Activated CD8-positive, alpha-beta T cell treated with anti-CD3 and anti-CD28 coated beads, Interleukin-2, amount 10 ng/mL, durations not matched to agents 7 days and 5 days (primary cell): ENCODE measurements at regions not wholly inside any gene's neighbourhood (a gene's known extent, or its start where the extent isn't known, plus 50 kb on each side); places are given as distances from the start of the nearest gene placed in this dataset.

Experiments used
- ATAC-seq: fragments of 150-1000 bp; cut with Tn5 transposase; one replicate; pipeline ENCODE4 v1.10.0; 2021; ENCODE audit warnings: moderate library complexity
- CTCF ChIA-PET: fragments of 350-600 bp; sonication (Branson Sonifier 250); formaldehyde crosslinking; loops from one replicate; lab custom pipeline; 2021; ENCODE audit warnings: antibody characterized with exemption; lab: Charles Lee
- POLR2A ChIA-PET: fragments of 350-600 bp; sonication (Branson Sonifier 250); formaldehyde crosslinking; loops from one replicate; lab custom pipeline; 2021; ENCODE audit warnings: antibody characterized with exemption; lab: Charles Lee
- DNase-seq: peaks from one replicate; pipeline ENCODE4 v3.0.0-alpha.2; 2020
- H3K27ac Mint-ChIP-seq: one replicate; pipeline ENCODE4 v1.8.0; 2021; ENCODE audit warnings: mild to moderate bottlenecking, mixed read lengths
- H3K27me3 Mint-ChIP-seq: one replicate; pipeline ENCODE4 v1.8.0; 2021; ENCODE audit warnings: low read depth, mixed read lengths
- H3K36me3 Mint-ChIP-seq: one replicate; pipeline ENCODE4 v1.8.0; 2021; ENCODE audit warnings: low read depth, mixed read lengths
- H3K4me1 Mint-ChIP-seq: one replicate; pipeline ENCODE4 v1.8.0; 2021; ENCODE audit warnings: low read depth, mixed read lengths
- H3K4me3 Mint-ChIP-seq: one replicate; pipeline ENCODE4 v1.8.0; 2021; ENCODE audit warnings: mild to moderate bottlenecking, mixed read lengths
- H3K9me3 Mint-ChIP-seq: one replicate; pipeline ENCODE4 v1.8.0; 2022; ENCODE audit warnings: mixed read lengths; ENCODE audit not compliant: insufficient read depth

DNA sequence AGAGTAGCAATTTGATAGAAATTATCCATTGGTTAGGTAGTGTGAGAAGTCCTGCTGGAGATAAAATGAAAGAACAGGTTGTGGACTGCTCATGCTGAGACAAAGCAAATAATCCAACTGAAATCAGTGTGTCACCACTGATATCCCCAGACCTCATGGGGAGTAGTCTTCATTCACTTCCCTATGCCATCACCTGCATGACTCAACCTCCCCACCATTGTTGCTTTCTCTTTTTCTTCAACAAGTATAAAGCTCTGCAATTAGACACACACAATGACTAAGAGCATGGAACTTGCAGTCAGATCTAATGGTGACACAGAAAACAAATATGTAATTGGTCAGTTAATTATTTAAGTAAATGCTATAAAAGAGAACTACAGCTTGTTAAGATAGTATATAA, 475.3 kb downstream of the RIT2 start:
- H3K4me1 Mint-ChIP-seq = no peaks in the 10 kb centered on the region
- DNase-seq (no peak), ATAC-seq (no peak)
- H3K4me3 Mint-ChIP-seq = no peak overlapping the region
- H3K27me3 Mint-ChIP-seq = no peaks in the 10 kb centered on the region
- H3K36me3 Mint-ChIP-seq = no peaks in the 10 kb centered on the region
- peaks cover 3% of the 10 kb centered on the region for H3K9me3 Mint-ChIP-seq
- CTCF ChIA-PET = no interaction called here
- POLR2A ChIA-PET = no interaction called here
- H3K27ac Mint-ChIP-seq = no peak overlapping the region

DNA sequence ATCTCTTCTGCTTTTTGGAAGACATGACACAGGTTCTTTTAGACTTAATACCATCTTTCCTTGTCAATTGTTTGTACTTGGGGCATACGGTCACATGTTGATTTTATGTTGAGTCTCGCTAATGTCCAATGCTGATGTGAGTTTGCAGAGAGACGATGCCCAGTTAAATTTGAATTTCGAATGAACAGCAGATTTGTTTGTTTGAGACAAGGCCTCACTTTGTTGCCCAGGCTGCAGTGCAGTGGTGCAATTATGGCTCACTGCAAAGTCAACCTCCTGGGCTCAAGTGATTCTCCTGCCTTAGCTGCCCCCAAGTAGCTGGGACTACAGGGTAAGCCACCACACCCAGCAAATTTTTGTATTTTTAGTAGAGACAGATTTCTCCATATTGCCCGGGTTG, 473.5 kb downstream of the RIT2 start:
- ATAC-seq (no peak), DNase-seq (no peak)
- Mint-ChIP-seq H3K27ac (no peak overlapping the region), H3K27me3 (no peaks in the 10 kb centered on the region), H3K9me3 (peaks cover 3% of the 10 kb centered on the region), H3K4me1 (no peaks in the 10 kb centered on the region), H3K36me3 (no peaks in the 10 kb centered on the region), H3K4me3 (no peak overlapping the region)
- ChIA-PET CTCF (no interaction called here), POLR2A (no interaction called here)

DNA sequence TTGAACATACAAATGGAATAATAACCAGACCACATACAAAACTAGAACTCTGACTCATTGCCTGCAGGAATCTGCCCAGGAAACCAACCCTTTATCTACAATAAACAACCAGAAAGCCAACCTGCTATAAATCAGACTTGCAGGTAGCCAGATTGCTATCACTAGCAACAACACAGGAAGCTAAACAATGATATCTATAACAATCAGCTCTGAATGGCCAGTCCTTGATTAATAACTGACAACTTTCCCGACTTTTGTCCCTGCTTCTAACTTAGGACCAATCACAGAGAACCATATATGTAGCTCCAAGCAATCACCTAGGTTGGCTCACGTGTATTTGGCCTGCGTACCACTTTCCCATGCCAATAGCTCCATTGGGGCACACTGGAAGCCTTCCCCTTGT, 470.8 kb downstream of the RIT2 start:
- Mint-ChIP-seq H3K9me3 (peaks cover 3% of the 10 kb centered on the region), H3K4me3 (no peak overlapping the region), H3K36me3 (no peaks in the 10 kb centered on the region), H3K4me1 (no peaks in the 10 kb centered on the region), H3K27me3 (no peaks in the 10 kb centered on the region), H3K27ac (no peak overlapping the region)
- ATAC-seq (no peak), DNase-seq (no peak)
- POLR2A ChIA-PET = no interaction called here
- CTCF ChIA-PET = no interaction called here

DNA sequence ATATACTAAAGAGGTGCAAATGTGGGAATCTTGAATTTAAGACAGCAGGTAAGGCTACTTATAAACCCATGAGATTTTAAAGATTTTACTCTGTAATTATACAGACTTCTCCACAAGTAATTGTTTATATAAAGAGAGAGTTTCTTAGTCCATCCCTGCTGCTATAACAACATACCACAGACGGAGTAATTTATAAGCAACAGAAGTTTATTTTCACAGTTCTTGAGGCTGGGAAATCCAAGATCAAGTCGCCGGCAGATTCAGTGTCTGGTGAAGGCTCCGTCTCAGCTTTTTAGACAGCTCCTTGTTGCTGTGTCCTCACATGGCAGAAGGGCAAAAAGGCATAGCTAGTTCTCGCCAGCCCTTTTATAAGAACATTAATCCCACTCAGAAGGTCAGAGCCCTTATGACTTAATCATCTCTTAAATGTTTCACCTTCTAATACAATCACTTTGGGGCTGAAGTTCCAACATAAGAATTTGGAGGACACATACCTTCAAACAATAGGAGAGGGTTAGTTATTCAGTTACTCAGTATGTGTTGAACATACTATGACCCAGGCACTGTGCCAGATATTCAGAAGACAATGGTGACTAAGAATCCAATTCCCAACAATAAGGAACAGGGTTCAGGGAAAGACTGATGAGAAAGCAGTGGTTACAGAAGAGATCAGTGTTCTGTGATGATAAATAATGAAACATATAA, 466.0 kb downstream of the RIT2 start:
- Mint-ChIP-seq H3K4me3 (no peak overlapping the region), H3K4me1 (no peaks in the 10 kb centered on the region), H3K27me3 (no peaks in the 10 kb centered on the region), H3K36me3 (no peaks in the 10 kb centered on the region), H3K27ac (no peak overlapping the region), H3K9me3 (peaks cover 3% of the 10 kb centered on the region)
- ChIA-PET CTCF (no interaction called here), POLR2A (no interaction called here)
- DNase-seq (no peak), ATAC-seq (no peak)

DNA sequence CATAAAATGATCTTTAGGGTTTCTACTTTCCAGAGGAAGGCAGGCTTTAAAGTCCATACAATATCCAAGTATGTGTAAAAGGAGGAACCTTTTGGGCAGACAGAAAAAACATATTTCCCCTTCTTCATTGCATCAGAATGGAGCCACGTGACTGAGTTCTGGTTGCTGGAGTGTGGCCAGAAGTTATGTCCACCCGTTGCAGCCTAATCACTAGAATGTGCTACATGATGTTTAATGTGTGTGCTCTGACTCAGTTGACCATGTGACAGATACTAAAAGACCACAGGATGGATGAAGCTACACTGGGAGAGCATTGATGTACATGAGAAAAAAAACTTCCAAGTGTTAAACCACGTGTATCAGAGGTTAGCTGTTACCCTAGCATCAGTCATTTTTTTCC, 460.9 kb downstream of the RIT2 start:
- Mint-ChIP-seq H3K27ac (no peak overlapping the region), H3K4me3 (no peak overlapping the region), H3K9me3 (no peaks in the 10 kb centered on the region), H3K36me3 (no peaks in the 10 kb centered on the region), H3K4me1 (no peaks in the 10 kb centered on the region), H3K27me3 (no peaks in the 10 kb centered on the region)
- ChIA-PET CTCF (no interaction called here), POLR2A (no interaction called here)
- no peak for DNase-seq
- ATAC-seq = no peak

DNA sequence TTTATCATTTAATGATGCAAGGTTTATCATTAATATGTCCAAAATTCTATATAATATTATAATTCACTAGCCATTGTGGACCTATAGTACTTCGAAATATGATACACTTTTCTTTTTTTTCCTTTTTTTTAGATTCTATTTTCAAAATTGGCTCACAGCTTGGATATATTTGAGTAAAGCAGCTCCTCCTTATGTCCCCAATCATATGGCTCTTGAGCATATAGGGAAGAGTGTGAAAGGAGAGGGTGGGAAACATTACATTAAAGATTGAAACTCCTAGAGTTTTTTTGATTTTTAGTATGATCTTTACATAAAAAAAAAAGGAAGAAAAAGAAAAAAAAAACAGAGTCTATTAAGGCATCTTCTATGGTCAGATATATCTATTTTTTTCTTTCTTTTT, 457.9 kb downstream of the RIT2 start:
- POLR2A ChIA-PET = no interaction called here
- no peak overlapping the region for H3K27ac Mint-ChIP-seq
- DNase-seq (no peak), ATAC-seq (no peak)
- CTCF ChIA-PET = no interaction called here
- H3K4me3 Mint-ChIP-seq = no peak overlapping the region
- no peaks in the 10 kb centered on the region for H3K4me1 Mint-ChIP-seq
- H3K9me3 Mint-ChIP-seq = no peaks in the 10 kb centered on the region
- no peaks in the 10 kb centered on the region for H3K27me3 Mint-ChIP-seq
- no peaks in the 10 kb centered on the region for H3K36me3 Mint-ChIP-seq

DNA sequence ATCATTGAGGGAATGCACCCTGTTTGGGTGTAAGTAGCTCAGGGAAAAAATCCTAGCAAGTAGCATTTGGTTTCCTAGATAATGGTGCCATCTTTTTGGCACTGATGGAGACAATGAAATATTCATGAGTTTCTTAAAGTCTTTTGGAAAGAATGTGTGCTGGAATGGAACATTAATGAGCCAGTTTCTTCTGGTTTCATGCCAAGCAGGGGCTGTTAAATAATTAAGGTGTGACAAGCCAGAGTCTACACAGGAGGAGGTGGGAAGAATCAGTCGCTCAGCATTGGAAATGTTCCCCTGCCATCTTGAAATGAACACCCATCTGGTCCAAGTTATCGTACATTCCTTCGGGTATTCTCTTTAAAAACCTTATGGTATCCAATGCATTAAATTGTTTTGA, 457.3 kb downstream of the RIT2 start:
- Mint-ChIP-seq H3K27me3 (no peaks in the 10 kb centered on the region), H3K4me1 (no peaks in the 10 kb centered on the region), H3K36me3 (no peaks in the 10 kb centered on the region), H3K4me3 (no peak overlapping the region), H3K27ac (no peak overlapping the region), H3K9me3 (no peaks in the 10 kb centered on the region)
- DNase-seq (no peak), ATAC-seq (no peak)
- POLR2A ChIA-PET = no interaction called here
- CTCF ChIA-PET = no interaction called here

DNA sequence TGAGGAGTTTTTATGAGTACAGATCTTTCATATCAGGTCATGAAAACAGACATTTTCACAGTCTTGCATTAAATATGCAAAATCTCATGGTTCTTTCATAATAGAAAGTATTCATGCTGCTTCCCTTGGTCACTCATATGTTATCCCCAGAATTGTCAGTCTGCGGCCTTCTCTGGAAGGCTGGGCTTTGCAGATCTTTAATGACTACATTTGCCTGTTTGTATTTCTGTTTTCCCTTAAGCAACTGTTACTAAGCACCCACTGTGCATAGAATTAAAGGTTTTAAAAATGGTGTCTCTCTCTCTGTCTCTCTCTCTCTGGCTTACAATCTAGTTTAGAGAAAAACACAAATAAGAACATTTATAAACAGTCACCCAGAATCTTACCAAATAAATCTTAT, 456.3 kb downstream of the RIT2 start:
- Mint-ChIP-seq H3K4me1 (no peaks in the 10 kb centered on the region), H3K27me3 (no peaks in the 10 kb centered on the region), H3K4me3 (no peak overlapping the region), H3K36me3 (no peaks in the 10 kb centered on the region), H3K9me3 (no peaks in the 10 kb centered on the region), H3K27ac (no peak overlapping the region)
- POLR2A ChIA-PET = no interaction called here
- CTCF ChIA-PET = no interaction called here
- DNase-seq (no peak), ATAC-seq (no peak)

DNA sequence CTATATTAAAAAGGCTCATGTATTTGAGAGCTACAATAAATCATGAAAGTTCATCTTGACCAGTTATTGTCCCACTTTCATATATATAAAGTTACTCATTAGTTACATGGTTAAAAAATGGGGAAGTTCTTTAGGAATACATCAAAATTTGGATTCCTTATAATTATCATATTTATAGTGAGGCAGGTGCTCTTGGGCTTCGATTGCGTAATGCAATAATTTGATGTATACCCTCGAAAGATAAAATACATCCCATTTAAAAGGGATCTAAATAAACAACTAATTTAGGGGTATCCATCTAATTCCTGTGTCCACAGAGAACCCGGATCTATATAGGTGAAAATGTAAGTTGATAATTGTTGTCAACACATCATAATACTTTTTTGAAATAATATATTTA, 444.6 kb downstream of the RIT2 start:
- H3K4me3 Mint-ChIP-seq = no peak overlapping the region
- DNase-seq (no peak), ATAC-seq (no peak)
- H3K4me1 Mint-ChIP-seq = no peaks in the 10 kb centered on the region
- H3K27me3 Mint-ChIP-seq = no peaks in the 10 kb centered on the region
- ChIA-PET POLR2A (no interaction called here), CTCF (no interaction called here)
- no peaks in the 10 kb centered on the region for H3K9me3 Mint-ChIP-seq
- no peak overlapping the region for H3K27ac Mint-ChIP-seq
- no peaks in the 10 kb centered on the region for H3K36me3 Mint-ChIP-seq

DNA sequence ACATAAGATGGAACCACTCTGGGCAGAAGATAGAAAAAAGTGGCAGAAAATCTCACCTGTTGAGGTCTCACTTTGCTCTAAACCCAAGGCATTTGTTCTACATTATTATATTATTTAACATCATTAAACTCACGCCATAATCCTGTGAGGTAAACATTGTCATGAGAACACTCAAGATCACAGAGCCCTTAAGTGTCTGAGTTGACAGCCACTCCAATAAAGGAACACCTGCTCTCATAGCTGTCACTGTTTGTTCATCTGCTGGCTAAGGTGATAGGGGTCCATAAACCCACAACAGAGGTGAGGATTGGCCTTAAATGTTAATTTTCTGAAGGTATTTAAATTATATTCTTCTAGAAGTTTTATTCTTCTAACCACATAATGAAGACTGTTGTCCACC, 439.7 kb downstream of the RIT2 start:
- H3K27ac Mint-ChIP-seq = no peak overlapping the region
- no peak overlapping the region for H3K4me3 Mint-ChIP-seq
- ChIA-PET POLR2A (no interaction called here), CTCF (no interaction called here)
- no peaks in the 10 kb centered on the region for H3K4me1 Mint-ChIP-seq
- H3K9me3 Mint-ChIP-seq = peaks cover 6% of the 10 kb centered on the region
- H3K36me3 Mint-ChIP-seq = no peaks in the 10 kb centered on the region
- no peaks in the 10 kb centered on the region for H3K27me3 Mint-ChIP-seq
- DNase-seq = no peak
- ATAC-seq = no peak

DNA sequence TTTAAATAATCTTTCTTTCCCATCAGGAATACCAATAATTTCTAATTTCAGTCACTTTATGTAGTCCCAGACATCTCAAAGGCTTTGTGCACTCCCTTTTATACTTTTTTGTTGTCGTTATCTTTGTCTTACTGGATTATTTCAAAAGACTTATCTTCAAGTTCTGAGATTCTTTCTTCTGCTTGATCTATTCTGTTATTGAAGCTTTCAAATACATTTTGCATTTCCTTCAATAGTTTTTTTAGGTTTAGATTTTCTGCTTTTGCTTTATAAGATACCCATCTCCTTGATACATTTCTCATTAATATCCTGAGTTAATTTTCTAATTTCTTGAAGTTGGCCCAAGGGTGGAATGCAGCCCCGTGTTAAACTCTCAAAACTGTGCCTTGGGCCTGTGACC, 432.4 kb downstream of the RIT2 start:
- CTCF ChIA-PET = no interaction called here

DNA sequence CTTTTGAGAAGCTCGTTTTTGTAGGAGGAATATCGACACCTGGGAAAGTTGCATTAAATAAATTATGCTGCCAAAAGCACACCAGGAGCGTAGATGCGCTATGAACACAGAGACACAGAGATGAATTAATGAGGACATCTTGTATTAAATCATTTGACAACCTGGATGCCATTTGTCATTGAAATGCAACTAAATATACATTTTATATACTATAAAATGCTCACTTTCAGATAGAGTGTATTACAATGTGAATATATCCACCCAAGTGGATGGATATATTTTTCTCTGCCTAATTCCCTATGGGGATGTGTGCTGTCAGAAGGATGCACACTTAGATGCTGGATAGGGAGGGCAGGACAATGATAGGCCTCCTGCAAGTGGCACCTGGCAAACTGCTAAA, 426.2 kb downstream of the RIT2 start:
- Mint-ChIP-seq H3K4me3 (no peak overlapping the region), H3K9me3 (peaks cover 8% of the 10 kb centered on the region), H3K27me3 (no peaks in the 10 kb centered on the region), H3K27ac (no peak overlapping the region), H3K36me3 (no peaks in the 10 kb centered on the region), H3K4me1 (no peaks in the 10 kb centered on the region)
- POLR2A ChIA-PET = no interaction called here
- ATAC-seq (no peak), DNase-seq (no peak)
- CTCF ChIA-PET = no interaction called here

More for the DNA sequence above, 432.4 kb downstream of the RIT2 start:
- no peak for ATAC-seq
- Mint-ChIP-seq H3K4me1 (no peaks in the 10 kb centered on the region), H3K27ac (no peak overlapping the region), H3K36me3 (no peaks in the 10 kb centered on the region), H3K9me3 (peaks cover 31% of the 10 kb centered on the region), H3K27me3 (no peaks in the 10 kb centered on the region), H3K4me3 (no peak overlapping the region)
- POLR2A ChIA-PET = no interaction called here
- no peak for DNase-seq
